Embryonic facial prominence (tissue), 1 donor: ENCODE measurements at regions not wholly inside any gene's neighbourhood (a gene's known extent, or its start where the extent isn't known, plus 50 kb on each side); places are given as distances from the start of the nearest gene placed in this dataset.
"Not testable (repeated sequence)": the region's sequence is repeated elsewhere in the genome, so short reads cannot be mapped to it uniquely, and the experiment has no call there.

Source experiments
- DNase-seq: peaks from one replicate; pipeline ENCODE4 v3.0.0-alpha.2; 2016; ENCODE audit errors: extremely low spot score

GRCh38 chr3:180417241-180417640 lies 184.7 kb upstream of the TTC14 start:
- DNase-seq: no peak

- DNase-seq: no peak
These were observed 181.9 kb upstream of the TTC14 start for GRCh38 chr3:180420016-180420415.

GRCh38 chr3:180420804-180421203 lies 181.2 kb upstream of the TTC14 start:
- DNase-seq: no peak

- no peak for DNase-seq
These were observed 180.7 kb upstream of the TTC14 start for GRCh38 chr3:180421221-180421620.

- DNase-seq: no peak
These were observed 180.2 kb upstream of the TTC14 start for GRCh38 chr3:180421721-180422120.

GRCh38 chr3:180424305-180424704 lies 177.7 kb upstream of the TTC14 start:
- not testable (repeated sequence) for DNase-seq

- no peak for DNase-seq
These were observed 171.1 kb upstream of the TTC14 start for GRCh38 chr3:180430896-180431295.

- DNase-seq: no peak
These were observed 168.8 kb upstream of the TTC14 start for GRCh38 chr3:180433152-180433551.

GRCh38 chr3:180447136-180447535 lies 154.8 kb upstream of the TTC14 start:
- DNase-seq: no peak

GRCh38 chr3:180448407-180448806 lies 153.6 kb upstream of the TTC14 start:
- not testable (repeated sequence) for DNase-seq

- no peak for DNase-seq
These were observed 144.7 kb upstream of the TTC14 start for GRCh38 chr3:180457225-180457624.

- no peak for DNase-seq
These were observed 135.5 kb upstream of the TTC14 start for GRCh38 chr3:180466401-180467011.

GRCh38 chr3:180467177-180467576 lies 134.8 kb upstream of the TTC14 start:
- no peak for DNase-seq

- DNase-seq: no peak
These were observed 132.8 kb upstream of the TTC14 start for GRCh38 chr3:180469149-180469548.

- DNase-seq: no peak
These were observed 123.3 kb upstream of the TTC14 start for GRCh38 chr3:180478695-180479094.

GRCh38 chr3:180492047-180492446 lies 109.9 kb upstream of the TTC14 start:
- DNase-seq: no peak

- DNase-seq: no peak
These were observed 105.0 kb upstream of the TTC14 start for GRCh38 chr3:180496995-180497394.

GRCh38 chr3:180516368-180516767 lies 85.6 kb upstream of the TTC14 start:
- DNase-seq: no peak

- DNase-seq: no peak
These were observed 78.9 kb upstream of the TTC14 start for GRCh38 chr3:180523040-180523439.

GRCh38 chr3:180528843-180529242 lies 73.1 kb upstream of the TTC14 start:
- DNase-seq: no peak

- no peak for DNase-seq
These were observed 72.2 kb upstream of the TTC14 start for GRCh38 chr3:180529778-180530177.

- no peak for DNase-seq
These were observed 71.7 kb upstream of the TTC14 start for GRCh38 chr3:180530276-180530675.

- DNase-seq: no peak
These were observed 70.4 kb upstream of the TTC14 start for GRCh38 chr3:180531303-180532278.
